ENCODE measurements at regions not wholly inside any gene's neighbourhood (a gene's known extent, or its start where the extent isn't known, plus 50 kb on each side); places are given as distances from the start of the nearest gene placed in this dataset.

- TF ChIP-seq, protein P1, sequence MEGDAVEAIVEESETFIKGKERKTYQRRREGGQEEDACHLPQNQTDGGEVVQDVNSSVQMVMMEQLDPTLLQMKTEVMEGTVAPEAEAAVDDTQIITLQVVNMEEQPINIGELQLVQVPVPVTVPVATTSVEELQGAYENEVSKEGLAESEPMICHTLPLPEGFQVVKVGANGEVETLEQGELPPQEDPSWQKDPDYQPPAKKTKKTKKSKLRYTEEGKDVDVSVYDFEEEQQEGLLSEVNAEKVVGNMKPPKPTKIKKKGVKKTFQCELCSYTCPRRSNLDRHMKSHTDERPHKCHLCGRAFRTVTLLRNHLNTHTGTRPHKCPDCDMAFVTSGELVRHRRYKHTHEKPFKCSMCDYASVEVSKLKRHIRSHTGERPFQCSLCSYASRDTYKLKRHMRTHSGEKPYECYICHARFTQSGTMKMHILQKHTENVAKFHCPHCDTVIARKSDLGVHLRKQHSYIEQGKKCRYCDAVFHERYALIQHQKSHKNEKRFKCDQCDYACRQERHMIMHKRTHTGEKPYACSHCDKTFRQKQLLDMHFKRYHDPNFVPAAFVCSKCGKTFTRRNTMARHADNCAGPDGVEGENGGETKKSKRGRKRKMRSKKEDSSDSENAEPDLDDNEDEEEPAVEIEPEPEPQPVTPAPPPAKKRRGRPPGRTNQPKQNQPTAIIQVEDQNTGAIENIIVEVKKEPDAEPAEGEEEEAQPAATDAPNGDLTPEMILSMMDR (IDR thresholded peaks at IDR 0.05), result no peak
- no peak for TF ChIP-seq EP300 (IDR thresholded peaks at IDR 0.05)
Observed at GRCh38 chr1:224059897-224060427, 53.9 kb upstream of the FBXO28 start.

All from ovary (tissue), 3 donors.